HS-27A (cell line): ENCODE measurements at regions not wholly inside any gene's neighbourhood (a gene's known extent, or its start where the extent isn't known, plus 50 kb on each side); places are given as distances from the start of the nearest gene placed in this dataset.
"Not testable (repeated sequence)": the region's sequence is repeated elsewhere in the genome, so short reads cannot be mapped to it uniquely, and the experiment has no call there.

ENCODE experiments used
- DNase-seq: peaks from one replicate; pipeline ENCODE4 v3.0.0-alpha.2; 2012; ENCODE audit warnings: low read depth, missing footprints

- DNase-seq: no peak
These were observed 980.9 kb downstream of the GATA3 start for GRCh38 chr10:9035355-9035754.

- no peak for DNase-seq
These were observed 982.3 kb downstream of the GATA3 start for GRCh38 chr10:9036711-9037204.

DNA sequence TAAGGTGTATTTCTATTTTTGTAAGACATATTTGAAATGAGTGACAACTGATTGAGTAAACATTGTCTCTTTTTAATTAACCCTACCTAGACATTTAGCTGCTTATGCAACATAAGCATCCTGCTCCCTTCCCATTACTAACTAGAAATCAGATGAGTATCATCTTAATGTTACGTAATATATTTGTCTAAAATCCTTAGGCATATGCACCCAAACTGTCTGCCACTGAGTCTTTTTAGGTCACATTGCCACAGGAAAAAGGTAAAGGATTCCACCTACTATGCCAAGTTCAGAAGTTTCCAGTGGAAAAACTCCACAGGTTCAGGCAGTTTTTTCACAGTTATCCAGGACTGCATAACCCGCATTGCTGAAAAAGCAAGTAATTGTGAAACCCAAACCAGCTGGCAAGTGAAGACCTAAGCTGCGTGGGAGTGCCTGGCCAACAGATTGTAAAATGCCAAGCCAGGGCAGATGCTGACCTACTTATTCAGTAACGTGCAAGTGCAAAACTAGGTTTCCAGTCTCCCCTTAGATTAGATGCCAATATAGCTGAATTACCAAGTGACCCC, 983.7 kb downstream of the GATA3 start:
- DNase-seq: no peak

- no peak for DNase-seq
These were observed 989.0 kb downstream of the GATA3 start for GRCh38 chr10:9043466-9043865.

DNA sequence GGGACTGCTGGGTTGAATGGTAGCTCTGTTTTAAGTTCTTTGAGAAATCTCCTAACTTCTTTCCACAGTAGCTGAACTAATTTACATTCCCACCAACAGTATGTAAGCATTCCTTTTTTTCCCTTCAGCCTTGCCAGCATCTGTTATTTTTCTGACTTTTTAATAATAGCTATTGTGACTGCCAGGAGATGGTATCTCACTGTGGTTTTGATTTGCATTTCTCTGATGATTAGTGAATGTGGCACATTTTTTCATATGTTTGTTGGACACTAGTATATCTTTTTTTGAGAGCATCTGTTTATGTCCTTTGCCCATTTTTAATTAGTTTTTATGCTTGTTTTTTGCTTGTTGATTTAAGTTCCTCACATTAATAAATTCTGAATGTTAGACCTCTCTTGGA, 990.8 kb downstream of the GATA3 start:
- no peak for DNase-seq

GRCh38 chr10:9051328-9051974, 997.0 kb downstream of the GATA3 start:
- DNase-seq: no peak

DNA sequence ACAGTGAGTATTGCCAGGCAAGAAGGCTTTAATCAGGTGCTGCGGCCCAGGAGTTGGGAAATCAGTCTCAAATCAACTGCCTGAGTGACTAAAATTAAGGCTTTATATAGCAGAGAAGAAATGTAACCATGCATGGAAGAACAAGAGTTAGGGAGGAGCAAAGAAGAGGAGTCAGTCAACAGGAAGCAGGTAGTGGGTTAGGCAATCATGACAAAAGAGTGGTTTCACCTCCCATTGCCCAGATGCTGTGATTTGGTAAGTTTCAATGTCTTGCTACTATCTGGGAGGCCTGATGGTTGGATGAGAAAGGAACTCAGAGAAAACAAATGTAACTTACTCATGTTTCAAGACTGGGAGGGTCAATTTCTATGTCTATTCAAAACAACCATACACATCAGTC, 998.3 kb downstream of the GATA3 start:
- DNase-seq: no peak

- DNase-seq: no peak
These were observed 1002.0 kb downstream of the GATA3 start for GRCh38 chr10:9056521-9056920.

GRCh38 chr10:9057293-9057692, 1002.8 kb downstream of the GATA3 start:
- not testable (repeated sequence) for DNase-seq

DNA sequence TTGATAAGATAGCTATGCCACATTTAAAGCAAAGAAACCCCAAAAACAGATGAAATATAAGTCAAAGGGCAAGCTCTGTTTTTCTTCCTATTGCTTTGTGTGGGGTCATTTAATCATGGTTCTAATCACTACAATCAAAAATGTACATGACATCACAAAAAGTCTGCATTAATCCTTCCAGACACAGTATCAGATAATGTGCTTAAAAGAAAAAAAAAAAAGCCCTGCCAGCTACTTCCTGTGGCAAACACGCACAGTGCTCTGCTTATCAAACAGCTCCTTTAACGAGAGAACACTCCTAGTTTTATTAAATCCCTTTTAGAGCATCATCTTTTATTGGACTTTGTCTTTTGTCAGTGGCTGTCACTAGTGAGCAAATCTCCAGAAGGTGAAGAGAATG, 1005.8 kb downstream of the GATA3 start:
- DNase-seq: no peak

GRCh38 chr10:9061871-9062270, 1007.4 kb downstream of the GATA3 start:
- no peak for DNase-seq

DNA sequence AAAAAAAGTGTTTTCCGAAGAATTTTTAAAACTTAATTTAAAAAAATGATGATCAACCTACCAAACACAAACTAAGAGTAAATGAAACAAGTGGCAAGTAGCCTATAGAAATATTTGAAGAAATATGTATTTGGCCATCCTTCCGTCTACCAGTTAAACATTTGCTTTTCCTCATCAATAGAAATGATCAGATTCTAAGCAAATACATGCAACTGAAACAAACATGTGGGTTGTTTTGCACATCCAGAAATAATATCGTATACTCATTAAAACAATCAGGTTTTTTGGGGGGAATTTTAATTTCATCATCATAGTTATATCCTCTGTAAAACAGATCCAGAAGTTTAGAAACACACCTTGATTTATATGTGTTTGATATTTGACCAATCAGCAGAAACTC, 1011.7 kb downstream of the GATA3 start:
- DNase-seq: no peak

DNA sequence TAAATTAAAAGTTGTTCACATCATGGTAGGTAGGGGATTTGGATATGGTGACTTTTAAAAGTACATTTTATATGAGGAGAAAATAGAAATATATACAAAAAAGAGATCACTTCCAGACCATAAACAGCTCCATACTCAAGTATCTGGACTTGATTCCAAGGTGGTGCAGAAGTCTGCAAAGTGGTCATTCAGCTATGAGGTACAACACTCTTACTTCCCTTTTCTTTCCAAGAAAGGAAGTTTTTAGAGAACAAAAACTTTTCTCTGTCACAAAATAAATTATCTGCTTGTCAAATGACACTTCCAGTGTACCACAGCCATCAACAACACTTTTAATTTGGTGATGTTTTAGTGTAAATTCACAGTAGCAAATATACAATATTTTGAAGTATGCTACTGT, 1013.5 kb downstream of the GATA3 start:
- no peak for DNase-seq

GRCh38 chr10:9069136-9069535, 1014.6 kb downstream of the GATA3 start:
- DNase-seq: no peak

DNA sequence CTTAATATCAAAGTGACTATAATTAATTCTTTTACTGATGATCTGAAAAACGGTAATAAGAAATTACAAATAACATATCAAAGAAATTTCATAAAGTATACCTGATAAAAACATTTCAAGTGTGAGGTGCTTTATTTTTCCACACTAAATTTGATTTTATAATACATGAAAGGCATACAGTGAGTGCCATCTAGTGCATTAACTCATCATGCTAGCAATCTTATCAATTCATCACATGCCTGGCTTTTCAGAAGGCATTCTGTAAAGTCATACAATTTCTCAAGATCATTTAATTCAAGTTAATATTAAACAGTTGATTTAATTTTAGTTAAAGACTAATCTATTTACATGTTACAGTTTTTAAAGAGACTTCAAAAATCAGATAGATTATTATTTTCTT, 1020.9 kb downstream of the GATA3 start:
- DNase-seq: no peak

DNA sequence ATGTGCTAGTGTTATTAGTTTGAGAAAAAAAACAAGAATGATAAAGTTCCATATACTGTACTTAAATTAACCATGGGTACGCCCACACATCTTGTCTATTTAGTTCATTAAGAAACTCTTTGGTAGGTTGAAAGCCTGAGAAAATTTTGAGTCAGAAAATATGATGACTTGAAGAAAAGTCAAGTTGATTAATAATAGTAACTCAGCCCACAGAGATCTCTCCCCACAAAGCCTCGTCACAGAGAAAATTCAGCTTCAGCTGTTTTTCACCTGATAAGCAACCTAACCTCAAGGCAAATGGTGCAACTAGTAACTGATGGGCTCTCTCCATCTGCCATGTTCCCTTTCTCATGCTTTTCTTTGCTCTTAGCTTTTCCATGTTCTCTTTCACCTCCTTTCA, 1021.6 kb downstream of the GATA3 start:
- no peak for DNase-seq

DNA sequence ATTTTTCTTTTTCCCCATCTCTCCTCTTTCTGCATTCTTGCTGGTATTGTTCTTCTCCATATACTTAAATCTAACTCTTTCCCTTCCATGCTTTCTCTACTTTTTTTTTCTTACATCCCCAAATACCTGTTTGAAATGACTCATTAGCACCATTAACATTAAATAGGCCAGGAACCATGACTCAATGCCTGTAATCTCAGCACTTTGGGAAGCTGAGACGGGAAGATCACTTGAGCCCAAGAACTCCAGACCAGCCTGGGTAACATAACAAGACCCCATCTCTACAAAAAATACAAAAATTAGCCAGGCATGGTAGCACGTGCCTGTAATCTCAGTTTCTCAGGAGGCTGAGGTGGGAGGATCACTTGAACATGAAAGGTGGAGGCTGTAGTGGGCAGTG, 1026.8 kb downstream of the GATA3 start:
- DNase-seq: no peak

DNA sequence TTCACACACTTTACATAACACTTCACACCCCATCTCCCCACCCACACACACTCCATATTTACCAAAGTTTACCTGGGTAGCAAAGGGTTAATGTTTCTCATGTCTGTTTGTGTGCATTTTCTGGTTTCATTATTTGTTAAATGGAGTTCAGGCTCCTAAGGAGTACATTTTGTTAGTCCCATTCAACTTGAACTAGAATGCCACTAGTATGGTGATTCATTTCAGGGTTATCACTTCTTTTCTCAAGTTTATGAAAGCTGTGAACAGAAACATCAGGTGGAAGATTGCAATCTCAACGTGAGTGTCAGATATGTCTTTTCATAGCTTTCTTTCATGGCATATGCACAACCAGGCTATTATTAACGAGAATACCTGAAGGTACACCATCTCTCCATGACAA, 1027.5 kb downstream of the GATA3 start:
- no peak for DNase-seq

- no peak for DNase-seq
These were observed 1037.1 kb downstream of the GATA3 start for GRCh38 chr10:9091530-9092093.

DNA sequence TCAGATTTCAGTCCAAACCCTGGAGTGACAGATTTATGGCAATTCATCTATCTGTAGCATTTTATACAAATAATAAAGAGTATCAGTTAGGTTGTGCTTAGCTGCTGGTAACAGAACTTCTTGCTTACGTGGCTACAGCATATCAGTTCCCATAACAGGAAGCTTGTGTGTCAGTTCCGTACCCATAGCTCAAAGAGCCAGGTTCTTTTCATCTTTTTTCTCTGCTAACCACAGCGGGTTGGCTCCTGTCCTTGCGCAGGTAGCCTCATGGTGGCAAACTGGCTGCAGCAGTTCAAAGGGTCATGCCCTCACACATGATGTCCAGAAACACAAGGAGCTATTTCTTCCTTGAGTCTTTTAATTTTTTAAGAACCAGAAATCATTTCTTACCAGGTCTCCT, 1041.8 kb downstream of the GATA3 start:
- DNase-seq: no peak

DNA sequence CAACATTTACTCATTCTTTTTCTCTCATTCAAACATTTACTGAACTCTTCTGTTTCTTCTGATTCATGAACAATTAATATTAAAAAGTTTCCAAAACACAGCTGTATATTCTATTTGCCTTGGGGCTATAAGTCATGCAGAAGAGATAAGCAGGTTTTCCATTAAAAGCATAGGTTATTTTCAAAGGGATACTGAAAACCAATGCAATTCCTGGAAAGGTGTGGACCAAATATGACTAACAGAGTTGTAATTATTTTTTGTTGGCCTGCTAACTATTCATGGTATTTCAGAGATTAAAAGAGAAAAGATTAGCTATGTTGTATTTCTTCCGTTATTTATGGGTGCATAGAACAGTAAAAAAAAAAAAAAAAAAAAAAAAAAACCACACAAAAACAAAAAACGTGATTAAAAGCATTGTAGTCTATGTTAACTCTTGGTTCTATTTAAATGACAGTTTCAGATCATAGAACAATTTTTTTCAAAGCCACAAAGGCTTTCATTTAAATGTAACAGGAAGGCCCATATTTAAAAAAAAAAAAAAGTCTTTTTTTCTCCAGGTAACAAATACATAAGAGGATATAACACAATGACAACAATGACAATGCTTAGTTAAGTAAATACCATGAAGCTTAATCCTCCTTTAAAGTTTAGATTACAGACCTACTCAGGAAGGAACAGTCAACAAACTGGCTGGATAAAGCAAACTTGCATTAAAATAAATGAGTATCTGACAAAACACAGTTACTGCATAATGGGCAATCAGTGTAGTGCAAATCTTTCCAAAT, 1042.9 kb downstream of the GATA3 start:
- DNase-seq: no peak

- DNase-seq: no peak
These were observed 1043.5 kb downstream of the GATA3 start for GRCh38 chr10:9097991-9098306.

GRCh38 chr10:9102026-9102425, 1047.5 kb downstream of the GATA3 start:
- DNase-seq: no peak
